DMS53 treated with DMSO at 0.1 percent for 48 hours (cell line): ENCODE measurements at regions not wholly inside any gene's neighbourhood (a gene's known extent, or its start where the extent isn't known, plus 50 kb on each side); places are given as distances from the start of the nearest gene placed in this dataset.
"Not testable (repeated sequence)": the region's sequence is repeated elsewhere in the genome, so short reads cannot be mapped to it uniquely, and the experiment has no call there.

Experiments
- DNase-seq: peaks from one replicate; lab custom pipeline; 2025; ENCODE audit not compliant: unreplicated experiment; lab: John Stamatoyannopoulos, UW

GRCh38 chr4:134906404-134907023, 704.9 kb upstream of the PABPC4L start:
- no peak for DNase-seq

GRCh38 chr4:134905061-134905460, 703.5 kb upstream of the PABPC4L start:
- no peak for DNase-seq

- no peak for DNase-seq
These were observed 686.6 kb upstream of the PABPC4L start for GRCh38 chr4:134888156-134888555.

GRCh38 chr4:134885436-134885835, 683.8 kb upstream of the PABPC4L start:
- no peak for DNase-seq

GRCh38 chr4:134883831-134884449, 682.4 kb upstream of the PABPC4L start:
- DNase-seq, result no peak

GRCh38 chr4:134879019-134879418, 677.4 kb upstream of the PABPC4L start:
- no peak for DNase-seq

GRCh38 chr4:134867027-134867426, 665.4 kb upstream of the PABPC4L start:
- no peak for DNase-seq

- DNase-seq, result no peak
These were observed 664.1 kb upstream of the PABPC4L start for GRCh38 chr4:134865675-134866074.

- DNase-seq, result no peak
These were observed 660.5 kb upstream of the PABPC4L start for GRCh38 chr4:134862116-134862515.

GRCh38 chr4:134848681-134849080, 647.1 kb upstream of the PABPC4L start:
- no peak for DNase-seq

- not testable (repeated sequence) for DNase-seq
These were observed 629.2 kb upstream of the PABPC4L start for GRCh38 chr4:134830741-134831140.

GRCh38 chr4:134812611-134813010, 611.0 kb upstream of the PABPC4L start:
- no peak for DNase-seq

GRCh38 chr4:134807231-134807745, 605.7 kb upstream of the PABPC4L start:
- DNase-seq, result no peak

- no peak for DNase-seq
These were observed 597.0 kb upstream of the PABPC4L start for GRCh38 chr4:134798573-134798972.

GRCh38 chr4:134787315-134787714, 585.7 kb upstream of the PABPC4L start:
- peak; percentile 10 for DNase-seq

- no peak for DNase-seq
These were observed 578.7 kb upstream of the PABPC4L start for GRCh38 chr4:134780244-134780643.

GRCh38 chr4:134777606-134778005, 576.0 kb upstream of the PABPC4L start:
- peak; percentile 4 for DNase-seq

- no peak for DNase-seq
These were observed 572.0 kb upstream of the PABPC4L start for GRCh38 chr4:134773497-134774000.

GRCh38 chr4:134762053-134762452, 560.5 kb upstream of the PABPC4L start:
- DNase-seq, result peak; percentile 12

- no peak for DNase-seq
These were observed 554.8 kb upstream of the PABPC4L start for GRCh38 chr4:134756421-134756820.

- no peak for DNase-seq
These were observed 552.9 kb upstream of the PABPC4L start for GRCh38 chr4:134754301-134755019.

GRCh38 chr4:134753390-134753789, 551.8 kb upstream of the PABPC4L start:
- DNase-seq, result no peak
